ENCODE measurements at regions not wholly inside any gene's neighbourhood (a gene's known extent, or its start where the extent isn't known, plus 50 kb on each side); places are given as distances from the start of the nearest gene placed in this dataset.

DNA sequence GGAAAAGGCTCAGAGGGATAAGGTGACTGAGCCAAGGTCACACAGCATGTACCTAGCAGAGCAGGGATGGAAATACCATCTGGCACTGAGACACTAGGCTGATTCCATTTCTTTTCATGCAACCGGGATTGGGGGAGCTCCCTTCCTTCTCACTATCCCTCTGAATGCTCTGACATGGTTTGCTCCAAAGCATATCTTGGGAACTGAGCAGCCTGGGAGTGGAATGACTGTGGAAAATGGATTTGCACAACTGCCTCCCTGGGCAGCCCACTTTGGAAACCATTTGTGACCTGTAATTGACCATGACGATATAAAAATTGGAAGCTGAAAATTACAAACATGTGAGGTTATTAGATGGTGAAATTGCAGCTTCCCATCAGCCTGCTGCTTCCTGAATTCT lies 309.0 kb upstream of the CHD6 start:
- TF ChIP-seq, protein P1, sequence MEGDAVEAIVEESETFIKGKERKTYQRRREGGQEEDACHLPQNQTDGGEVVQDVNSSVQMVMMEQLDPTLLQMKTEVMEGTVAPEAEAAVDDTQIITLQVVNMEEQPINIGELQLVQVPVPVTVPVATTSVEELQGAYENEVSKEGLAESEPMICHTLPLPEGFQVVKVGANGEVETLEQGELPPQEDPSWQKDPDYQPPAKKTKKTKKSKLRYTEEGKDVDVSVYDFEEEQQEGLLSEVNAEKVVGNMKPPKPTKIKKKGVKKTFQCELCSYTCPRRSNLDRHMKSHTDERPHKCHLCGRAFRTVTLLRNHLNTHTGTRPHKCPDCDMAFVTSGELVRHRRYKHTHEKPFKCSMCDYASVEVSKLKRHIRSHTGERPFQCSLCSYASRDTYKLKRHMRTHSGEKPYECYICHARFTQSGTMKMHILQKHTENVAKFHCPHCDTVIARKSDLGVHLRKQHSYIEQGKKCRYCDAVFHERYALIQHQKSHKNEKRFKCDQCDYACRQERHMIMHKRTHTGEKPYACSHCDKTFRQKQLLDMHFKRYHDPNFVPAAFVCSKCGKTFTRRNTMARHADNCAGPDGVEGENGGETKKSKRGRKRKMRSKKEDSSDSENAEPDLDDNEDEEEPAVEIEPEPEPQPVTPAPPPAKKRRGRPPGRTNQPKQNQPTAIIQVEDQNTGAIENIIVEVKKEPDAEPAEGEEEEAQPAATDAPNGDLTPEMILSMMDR (IDR thresholded peaks at IDR 0.05) = no peak
- TF ChIP-seq POLR2A (IDR thresholded peaks at IDR 0.05) = no peak

All from Peyer's patch (tissue), 4 donors.